ENCODE measurements at regions not wholly inside any gene's neighbourhood (a gene's known extent, or its start where the extent isn't known, plus 50 kb on each side); places are given as distances from the start of the nearest gene placed in this dataset.

DNA sequence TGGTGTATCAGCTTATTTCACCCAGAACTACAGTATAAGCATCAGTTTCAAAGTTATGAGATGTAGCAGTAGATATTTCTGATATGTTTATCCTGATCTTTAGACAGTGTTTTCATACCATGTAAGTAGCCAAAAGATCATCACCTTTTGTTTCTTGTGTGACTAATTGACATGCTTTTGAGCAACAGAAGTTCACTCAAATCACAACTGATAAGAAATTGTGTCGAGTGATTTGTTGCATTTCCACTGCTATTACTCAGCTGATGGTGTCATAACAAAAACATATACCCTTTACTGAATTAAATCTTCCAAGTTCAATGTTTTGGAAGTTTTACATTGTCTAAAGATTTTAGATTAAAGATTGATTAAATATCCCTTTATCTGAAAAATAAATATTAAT, 324.5 kb downstream of the TUSC1 start:
- Histone ChIP-seq H3K27ac (ENCODE audit: low read depth in 1 of 2, low read length in 2 of 2) (no peak overlapping the region), H3K4me3 (ENCODE audit: low read length) (no peak overlapping the region), H3K36me3 (ENCODE audit: insufficient read depth, low read length) (no peaks in the 10 kb centered on the region), H3K27me3 (ENCODE audit: control insufficient read depth in 1 of 2, insufficient read depth in 2 of 2, low read length in 2 of 2) (no peaks in the 10 kb centered on the region), H3K4me1 (ENCODE audit: insufficient read depth, low read length) (no peaks in the 10 kb centered on the region), H3K9me3 (ENCODE audit: control insufficient read depth in 1 of 2, insufficient read depth in 1 of 2, low read length in 2 of 2) (peaks cover 7 to 9% of the 10 kb centered on the region in 2 experiments)
- ChIA-PET POLR2A (no interaction called here), CTCF (no interaction called here)
- H3K27me3 Mint-ChIP-seq, result no peaks in the 10 kb centered on the region
- peaks cover 16% of the 10 kb centered on the region for H3K9me3 Mint-ChIP-seq
- intact Hi-C loops (cut with DNase I, micrococcal nuclease), result no loop called here
- TF ChIP-seq, protein P1, sequence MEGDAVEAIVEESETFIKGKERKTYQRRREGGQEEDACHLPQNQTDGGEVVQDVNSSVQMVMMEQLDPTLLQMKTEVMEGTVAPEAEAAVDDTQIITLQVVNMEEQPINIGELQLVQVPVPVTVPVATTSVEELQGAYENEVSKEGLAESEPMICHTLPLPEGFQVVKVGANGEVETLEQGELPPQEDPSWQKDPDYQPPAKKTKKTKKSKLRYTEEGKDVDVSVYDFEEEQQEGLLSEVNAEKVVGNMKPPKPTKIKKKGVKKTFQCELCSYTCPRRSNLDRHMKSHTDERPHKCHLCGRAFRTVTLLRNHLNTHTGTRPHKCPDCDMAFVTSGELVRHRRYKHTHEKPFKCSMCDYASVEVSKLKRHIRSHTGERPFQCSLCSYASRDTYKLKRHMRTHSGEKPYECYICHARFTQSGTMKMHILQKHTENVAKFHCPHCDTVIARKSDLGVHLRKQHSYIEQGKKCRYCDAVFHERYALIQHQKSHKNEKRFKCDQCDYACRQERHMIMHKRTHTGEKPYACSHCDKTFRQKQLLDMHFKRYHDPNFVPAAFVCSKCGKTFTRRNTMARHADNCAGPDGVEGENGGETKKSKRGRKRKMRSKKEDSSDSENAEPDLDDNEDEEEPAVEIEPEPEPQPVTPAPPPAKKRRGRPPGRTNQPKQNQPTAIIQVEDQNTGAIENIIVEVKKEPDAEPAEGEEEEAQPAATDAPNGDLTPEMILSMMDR (IDR thresholded peaks at IDR 0.05), result no peak
- no peaks in the 10 kb centered on the region for H3K4me1 Mint-ChIP-seq (ENCODE audit: low read depth)
- no peak overlapping the region for H3K4me3 Mint-ChIP-seq
- ATAC-seq (ENCODE audit: poor library complexity) (no peak), DNase-seq (no peak)
- H3K36me3 Mint-ChIP-seq (ENCODE audit: low read depth), result no peaks in the 10 kb centered on the region
- H3K27ac Mint-ChIP-seq, result no peak overlapping the region

GRCh38 chr9:25350011-25350410, 328.2 kb downstream of the TUSC1 start:
- no peak overlapping the region for H3K4me3 ChIP-seq (ENCODE audit: low read length)
- ChIA-PET POLR2A (no interaction called here), CTCF (no interaction called here)
- Mint-ChIP-seq H3K4me3 (no peak overlapping the region), H3K4me1 (ENCODE audit: low read depth) (no peaks in the 10 kb centered on the region), H3K9me3 (peaks cover 2% of the 10 kb centered on the region), H3K36me3 (ENCODE audit: low read depth) (no peaks in the 10 kb centered on the region), H3K27ac (no peak overlapping the region), H3K27me3 (no peaks in the 10 kb centered on the region)
- TF ChIP-seq, protein P1 (IDR thresholded peaks at IDR 0.05), result no peak
- no peak for DNase-seq
- no peaks in the 10 kb centered on the region for H3K36me3 ChIP-seq (ENCODE audit: insufficient read depth, low read length)
- intact Hi-C loops (cut with DNase I, micrococcal nuclease), result no loop called here
- H3K27me3 ChIP-seq (ENCODE audit: control insufficient read depth in 1 of 2, insufficient read depth in 2 of 2, low read length in 2 of 2), result no peaks in the 10 kb centered on the region
- ATAC-seq (ENCODE audit: poor library complexity), result no peak
- H3K4me1 ChIP-seq (ENCODE audit: insufficient read depth, low read length), result no peaks in the 10 kb centered on the region
- no peak overlapping the region for H3K27ac ChIP-seq (ENCODE audit: low read depth in 1 of 2, low read length in 2 of 2)
- H3K9me3 ChIP-seq (ENCODE audit: control insufficient read depth in 1 of 2, insufficient read depth in 1 of 2, low read length in 2 of 2), result peaks cover 0 to 6% of the 10 kb centered on the region in 2 experiments

DNA sequence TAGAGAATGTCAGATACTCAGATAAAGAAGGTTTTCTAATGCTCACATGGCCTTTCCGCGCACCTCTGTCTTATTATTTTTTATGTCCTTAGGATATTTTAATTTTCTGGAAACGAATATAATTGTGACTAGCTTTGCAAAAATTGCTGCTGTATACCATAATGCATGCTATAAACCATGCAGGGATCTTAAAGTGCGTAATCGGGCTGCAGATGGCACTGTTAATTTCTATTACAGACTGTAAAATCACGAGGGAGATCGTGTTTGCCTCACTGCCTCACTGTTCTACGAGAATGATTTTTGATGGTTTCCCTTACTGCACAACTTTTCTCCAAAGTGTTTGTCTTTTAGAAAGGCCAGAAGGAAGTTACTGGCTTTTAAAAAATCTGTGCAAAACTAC, 356.1 kb downstream of the TUSC1 start:
- H3K27ac Mint-ChIP-seq, result no peak overlapping the region
- H3K36me3 ChIP-seq (ENCODE audit: insufficient read depth, low read length), result no peaks in the 10 kb centered on the region
- H3K36me3 Mint-ChIP-seq (ENCODE audit: low read depth), result no peaks in the 10 kb centered on the region
- H3K4me3 ChIP-seq (ENCODE audit: low read length), result no peak overlapping the region
- H3K4me3 Mint-ChIP-seq, result no peak overlapping the region
- ATAC-seq (ENCODE audit: poor library complexity), result no peak
- H3K9me3 ChIP-seq (ENCODE audit: control insufficient read depth in 1 of 2, insufficient read depth in 1 of 2, low read length in 2 of 2), result no peaks in the 10 kb centered on the region
- no peaks in the 10 kb centered on the region for H3K27me3 ChIP-seq (ENCODE audit: control insufficient read depth in 1 of 2, insufficient read depth in 2 of 2, low read length in 2 of 2)
- TF ChIP-seq, protein P1 (IDR thresholded peaks at IDR 0.05), result no peak
- no peaks in the 10 kb centered on the region for H3K4me1 Mint-ChIP-seq (ENCODE audit: low read depth)
- intact Hi-C loops (cut with DNase I, micrococcal nuclease), result no loop called here
- H3K9me3 Mint-ChIP-seq, result peaks cover 6% of the 10 kb centered on the region
- POLR2A ChIA-PET, result no interaction called here
- no peaks in the 10 kb centered on the region for H3K27me3 Mint-ChIP-seq
- H3K4me1 ChIP-seq (ENCODE audit: insufficient read depth, low read length), result no peaks in the 10 kb centered on the region
- no peak for DNase-seq
- CTCF ChIA-PET, result no interaction called here
- H3K27ac ChIP-seq (ENCODE audit: low read depth in 1 of 2, low read length in 2 of 2), result no peak overlapping the region

All from CD4-positive, alpha-beta T cell (primary cell).